ENCODE measurements at regions not wholly inside any gene's neighbourhood (a gene's known extent, or its start where the extent isn't known, plus 50 kb on each side); places are given as distances from the start of the nearest gene placed in this dataset.
A peak's percentile ranks its signal among the peaks of the same experiment; 100 is the strongest.

- DNase-seq (no peak), ATAC-seq (ENCODE audit: insufficient read depth, low FRiP score) (peak; percentile 66)
- Histone ChIP-seq H3K36me3 (ENCODE audit: control insufficient read depth in 4 of 4, insufficient read depth in 4 of 4, low read length in 4 of 4) (no peaks in the 10 kb centered on the region), H3K4me1 (ENCODE audit: control insufficient read depth in 5 of 5, insufficient read depth in 5 of 5, low read length in 5 of 5) (no peaks in the 10 kb centered on the region), H3K4me3 (no peak overlapping the region), H3K9ac (ENCODE audit: insufficient read depth in 1 of 2, low read length in 2 of 2) (no peak overlapping the region), H3K9me3 (ENCODE audit: control insufficient read depth in 4 of 4, insufficient read depth in 3 of 4, low read length in 3 of 4) (peaks cover 0 to 2% (median 0%) of the 10 kb centered on the region in 4 donors), H3K27me3 (ENCODE audit: control insufficient read depth in 3 of 3, insufficient read depth in 3 of 3, low read length in 2 of 3) (no peaks in the 10 kb centered on the region), H3K27ac (ENCODE audit: low read depth in 1 of 2, low read length in 1 of 2) (no peak overlapping the region)
- TF ChIP-seq CTCF (IDR thresholded peaks at IDR 0.05; ENCODE audit: control extremely low read depth, extremely low read depth) = no peak
- 21 to 39% methylated on average over 1 of the region's 1 CpG for WGBS, 2 donors
Measured at GRCh38 chr5:89421035-89421434, 538.1 kb upstream of the MEF2C start.

- no peaks in the 10 kb centered on the region for H3K36me3 ChIP-seq (ENCODE audit: control insufficient read depth in 4 of 4, insufficient read depth in 4 of 4, low read length in 4 of 4)
- H3K9ac ChIP-seq (ENCODE audit: insufficient read depth in 1 of 2, low read length in 2 of 2) = no peak overlapping the region
- WGBS, 2 donors = 53 to 74% methylated on average over 3 of the region's 3 CpGs
- DNase-seq (no peak), ATAC-seq (ENCODE audit: insufficient read depth, low FRiP score) (no peak)
- H3K4me3 ChIP-seq = no peak overlapping the region
- peaks cover 0 to 2% (median 0%) of the 10 kb centered on the region in 4 donors for H3K9me3 ChIP-seq (ENCODE audit: control insufficient read depth in 4 of 4, insufficient read depth in 3 of 4, low read length in 3 of 4)
- H3K27ac ChIP-seq (ENCODE audit: low read depth in 1 of 2, low read length in 1 of 2) = no peak overlapping the region
- TF ChIP-seq CTCF (IDR thresholded peaks at IDR 0.05; ENCODE audit: control extremely low read depth, extremely low read depth) = no peak
- no peaks in the 10 kb centered on the region for H3K27me3 ChIP-seq (ENCODE audit: control insufficient read depth in 3 of 3, insufficient read depth in 3 of 3, low read length in 2 of 3)
- no peaks in the 10 kb centered on the region for H3K4me1 ChIP-seq (ENCODE audit: control insufficient read depth in 5 of 5, insufficient read depth in 5 of 5, low read length in 5 of 5)
Measured at GRCh38 chr5:89418407-89419085, 535.6 kb upstream of the MEF2C start.

- Histone ChIP-seq H3K4me3 (no peak overlapping the region), H3K27ac (ENCODE audit: low read depth in 1 of 2, low read length in 1 of 2) (no peak overlapping the region), H3K4me1 (ENCODE audit: control insufficient read depth in 5 of 5, insufficient read depth in 5 of 5, low read length in 5 of 5) (no peaks in the 10 kb centered on the region), H3K9ac (ENCODE audit: insufficient read depth in 1 of 2, low read length in 2 of 2) (no peak overlapping the region), H3K9me3 (ENCODE audit: control insufficient read depth in 4 of 4, insufficient read depth in 3 of 4, low read length in 3 of 4) (peaks cover 0 to 2% (median 0%) of the 10 kb centered on the region in 4 donors), H3K36me3 (ENCODE audit: control insufficient read depth in 4 of 4, insufficient read depth in 4 of 4, low read length in 4 of 4) (no peaks in the 10 kb centered on the region), H3K27me3 (ENCODE audit: control insufficient read depth in 3 of 3, insufficient read depth in 3 of 3, low read length in 2 of 3) (no peaks in the 10 kb centered on the region)
- ATAC-seq (ENCODE audit: insufficient read depth, low FRiP score) (no peak), DNase-seq (no peak)
- no peak for TF ChIP-seq CTCF (IDR thresholded peaks at IDR 0.05; ENCODE audit: control extremely low read depth, extremely low read depth)
- 97 to 99% methylated on average over 2 of the region's 2 CpGs for WGBS, 2 donors
Measured at GRCh38 chr5:89417990-89418389, 535.0 kb upstream of the MEF2C start.

GRCh38 chr5:89417515-89417914 lies 534.5 kb upstream of the MEF2C start:
- peaks cover 0 to 2% (median 0%) of the 10 kb centered on the region in 4 donors for H3K9me3 ChIP-seq (ENCODE audit: control insufficient read depth in 4 of 4, insufficient read depth in 3 of 4, low read length in 3 of 4)
- H3K4me1 ChIP-seq (ENCODE audit: control insufficient read depth in 5 of 5, insufficient read depth in 5 of 5, low read length in 5 of 5) = no peaks in the 10 kb centered on the region
- H3K36me3 ChIP-seq (ENCODE audit: control insufficient read depth in 4 of 4, insufficient read depth in 4 of 4, low read length in 4 of 4) = no peaks in the 10 kb centered on the region
- 96 to 98% methylated on average over 3 of the region's 3 CpGs for WGBS, 2 donors
- H3K27me3 ChIP-seq (ENCODE audit: control insufficient read depth in 3 of 3, insufficient read depth in 3 of 3, low read length in 2 of 3) = no peaks in the 10 kb centered on the region
- DNase-seq = no peak
- no peak for ATAC-seq (ENCODE audit: insufficient read depth, low FRiP score)
- no peak for TF ChIP-seq CTCF (IDR thresholded peaks at IDR 0.05; ENCODE audit: control extremely low read depth, extremely low read depth)
- no peak overlapping the region for H3K4me3 ChIP-seq
- no peak overlapping the region for H3K27ac ChIP-seq (ENCODE audit: low read depth in 1 of 2, low read length in 1 of 2)
- H3K9ac ChIP-seq (ENCODE audit: insufficient read depth in 1 of 2, low read length in 2 of 2) = no peak overlapping the region

All from lung (tissue), 11 donors.